Testis (tissue), 2 donors: ENCODE measurements at regions not wholly inside any gene's neighbourhood (a gene's known extent, or its start where the extent isn't known, plus 50 kb on each side); places are given as distances from the start of the nearest gene placed in this dataset.

Experiments
- DNase-seq: peaks from one replicate; pipeline ENCODE4 v3.0.0-alpha.2; 2019
- H3K27ac ChIP-seq, 2 donors: fragments of 200-600 bp; sonication (generic); one replicate each; pipeline ENCODE4 v1.5.1; 2019
- H3K27me3 ChIP-seq: fragments of 200-600 bp; sonication (generic); one replicate; pipeline ENCODE4 v1.5.1; 2019
- H3K36me3 ChIP-seq: fragments of 200-600 bp; sonication (generic); one replicate; pipeline ENCODE4 v1.5.1; 2017; ENCODE audit warnings: low read depth; ENCODE audit errors: missing control alignments
- H3K4me1 ChIP-seq: fragments of 200-600 bp; sonication (generic); one replicate; pipeline ENCODE4 v1.5.1; 2019
- H3K4me3 ChIP-seq, 2 donors: fragments of 200-600 bp; sonication (generic); one replicate each; pipeline ENCODE4 v1.5.1; 2017 to 2019
- H3K9me3 ChIP-seq: fragments of 200-600 bp; sonication (generic); one replicate; pipeline ENCODE4 v1.5.1; 2017
- CTCF ChIP-seq, 3 experiments: fragments of 450-650 bp in 2 of 3; fragments of 200-600 bp in 1 of 3; sonication (generic) in 1 of 3; IDR thresholded peaks; one replicate each; pipeline ENCODE4 v1.5.1; 2016 to 2019; ENCODE audit warnings: antibody characterized with exemption in 3 of 3, mild to moderate bottlenecking in 2 of 3, moderate library complexity in 1 of 3
- POLR2A ChIP-seq: fragments of 450-650 bp; IDR thresholded peaks from one replicate; pipeline ENCODE4 v1.6.1; 2017; ENCODE audit warnings: antibody characterized with exemption, mild to moderate bottlenecking, moderate library complexity
- WGBS, 2 donors: methylation state at CpG; one replicate each; pipeline ENCODE4 v1.1.5; 2018; 5-methylcytosine and 5-hydroxymethylcytosine counted together
- intact Hi-C: fragments of 100-400 bp; cut with DNase I; formaldehyde crosslinking; loops from one replicate; pipeline ENCODE4 v1.15.1; 2023; ENCODE audit warnings: low total_unique reads

GRCh38 chr2:173793709-173794565 lies 171.2 kb downstream of the SP3 start:
- intact Hi-C loops: no loop called here
- no peak for DNase-seq
- H3K36me3 ChIP-seq: no peaks in the 10 kb centered on the region
- H3K9me3 ChIP-seq: no peaks in the 10 kb centered on the region
- no peaks in the 10 kb centered on the region for H3K4me1 ChIP-seq
- TF ChIP-seq POLR2A: no peak
- TF ChIP-seq CTCF (IDR thresholded peaks at IDR 0.05): no peak
- H3K4me3 ChIP-seq: no peak overlapping the region
- H3K27ac ChIP-seq: no peak overlapping the region
- 71 to 77% methylated on average over 12 of the region's 12 CpGs for WGBS, 2 donors
- H3K27me3 ChIP-seq: no peaks in the 10 kb centered on the region

- intact Hi-C loops: no loop called here
- no peak for TF ChIP-seq POLR2A
- TF ChIP-seq CTCF (IDR thresholded peaks at IDR 0.05): no peak
- no peaks in the 10 kb centered on the region for H3K36me3 ChIP-seq
- no peak overlapping the region for H3K4me3 ChIP-seq
- no peaks in the 10 kb centered on the region for H3K4me1 ChIP-seq
- no peaks in the 10 kb centered on the region for H3K9me3 ChIP-seq
- DNase-seq: no peak
- no peaks in the 10 kb centered on the region for H3K27me3 ChIP-seq
- 93 to 94% methylated on average over 4 of the region's 4 CpGs for WGBS, 2 donors
- H3K27ac ChIP-seq: no peak overlapping the region
Measured at GRCh38 chr2:173797586-173798263, 167.4 kb downstream of the SP3 start.

GRCh38 chr2:173802518-173802917 lies 162.7 kb downstream of the SP3 start:
- Histone ChIP-seq H3K4me1 (no peaks in the 10 kb centered on the region), H3K4me3 (no peak overlapping the region), H3K36me3 (no peaks in the 10 kb centered on the region), H3K27me3 (no peaks in the 10 kb centered on the region), H3K9me3 (no peaks in the 10 kb centered on the region), H3K27ac (no peak overlapping the region)
- TF ChIP-seq POLR2A (no peak), CTCF (IDR thresholded peaks at IDR 0.05) (no peak)
- DNase-seq: no peak
- intact Hi-C loops: no loop called here

GRCh38 chr2:173803449-173803848 lies 161.7 kb downstream of the SP3 start:
- TF ChIP-seq POLR2A (no peak), CTCF (IDR thresholded peaks at IDR 0.05) (no peak)

More at GRCh38 chr2:173803449-173803848, 161.7 kb downstream of the SP3 start:
- H3K27me3 ChIP-seq: no peaks in the 10 kb centered on the region
- WGBS, 2 donors: 89 to 97% methylated on average over 1 of the region's 1 CpG
- H3K27ac ChIP-seq: no peak overlapping the region
- no peaks in the 10 kb centered on the region for H3K9me3 ChIP-seq
- H3K4me3 ChIP-seq: no peak overlapping the region
- no peaks in the 10 kb centered on the region for H3K36me3 ChIP-seq
- intact Hi-C loops: no loop called here
- H3K4me1 ChIP-seq: no peaks in the 10 kb centered on the region
- no peak for DNase-seq
